ENCODE measurements at regions not wholly inside any gene's neighbourhood (a gene's known extent, or its start where the extent isn't known, plus 50 kb on each side); places are given as distances from the start of the nearest gene placed in this dataset.

GRCh38 chr2:128564551-128564950 lies 245.9 kb upstream of the HS6ST1 start:
- peak; percentile 3 to 73 for DNase-seq (ENCODE audit: low spot score in 2 of 2)
- 84 to 90% methylated on average over 6 of the region's 6 CpGs for WGBS, 2 donors
- no peak overlapping the region for H3K4me3 ChIP-seq (ENCODE audit: low read depth, poor library complexity, severe bottlenecking)
- TF ChIP-seq CTCF (IDR thresholded peaks at IDR 0.05) = no peak
- intact Hi-C loops (cut with DNase I; ENCODE audit: low total_unique reads) = no loop called here

- intact Hi-C loops (cut with DNase I; ENCODE audit: low total_unique reads) = no loop called here
- H3K4me3 ChIP-seq (ENCODE audit: low read depth, poor library complexity, severe bottlenecking) = no peak overlapping the region
- WGBS, 2 donors = 91 to 94% methylated on average over 4 of the region's 4 CpGs
- TF ChIP-seq POLR2A (IDR thresholded peaks at IDR 0.05) (no peak), CTCF (IDR thresholded peaks at IDR 0.05) (no peak)
- no peak for DNase-seq (ENCODE audit: low spot score in 2 of 2)
These were observed 246.8 kb upstream of the HS6ST1 start for GRCh38 chr2:128565441-128565840.

GRCh38 chr2:128566671-128567070 lies 248.0 kb upstream of the HS6ST1 start:
- no peak overlapping the region for H3K4me3 ChIP-seq (ENCODE audit: low read depth, poor library complexity, severe bottlenecking)
- TF ChIP-seq CTCF (IDR thresholded peaks at IDR 0.05) (no peak), POLR2A (IDR thresholded peaks at IDR 0.05) (no peak)
- no peak for DNase-seq (ENCODE audit: low spot score in 2 of 2)
- intact Hi-C loops (cut with DNase I; ENCODE audit: low total_unique reads) = no loop called here
- WGBS, 2 donors = 87 to 93% methylated on average over 1 of the region's 1 CpG

DNA sequence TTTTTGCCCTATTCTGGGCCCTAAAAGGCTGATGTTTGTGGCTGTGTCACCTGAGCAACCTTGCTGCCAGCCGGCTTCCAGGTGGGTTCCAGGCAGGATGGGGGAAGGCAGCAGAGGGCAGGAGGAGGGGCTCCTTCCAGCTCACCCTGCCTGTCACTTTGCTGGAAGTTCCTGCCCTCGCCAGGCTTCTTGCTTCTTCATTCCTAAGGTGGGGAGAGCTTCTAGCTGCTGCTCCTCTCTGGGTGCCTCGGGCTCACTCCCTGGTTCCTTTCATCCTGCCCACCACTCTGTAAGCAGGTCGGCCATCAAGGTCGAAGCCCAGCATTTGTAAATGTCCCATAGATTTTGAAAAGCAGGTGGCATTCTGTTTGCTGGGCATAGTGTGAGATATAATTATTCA lies 249.4 kb upstream of the HS6ST1 start:
- intact Hi-C loops (cut with DNase I; ENCODE audit: low total_unique reads) = no loop called here
- no peak overlapping the region for H3K4me3 ChIP-seq (ENCODE audit: low read depth, poor library complexity, severe bottlenecking)
- TF ChIP-seq CTCF (IDR thresholded peaks at IDR 0.05) = no peak
- TF ChIP-seq POLR2A (IDR thresholded peaks at IDR 0.05) = no peak
- WGBS, 2 donors = 84 to 85% methylated on average over 5 of the region's 5 CpGs
- peak in 1 of 2 donors; percentile 45 for DNase-seq (ENCODE audit: low spot score in 2 of 2)

GRCh38 chr2:128573116-128573515 lies 254.4 kb upstream of the HS6ST1 start:
- H3K4me3 ChIP-seq (ENCODE audit: low read depth, poor library complexity, severe bottlenecking) = no peak overlapping the region
- 88 to 89% methylated on average over 7 of the region's 7 CpGs for WGBS, 2 donors
- peak in 1 of 2 donors; percentile 48 for DNase-seq (ENCODE audit: low spot score in 2 of 2)
- TF ChIP-seq CTCF (IDR thresholded peaks at IDR 0.05) (no peak), POLR2A (IDR thresholded peaks at IDR 0.05) (no peak)
- intact Hi-C loops (cut with DNase I; ENCODE audit: low total_unique reads) = no loop called here

DNA sequence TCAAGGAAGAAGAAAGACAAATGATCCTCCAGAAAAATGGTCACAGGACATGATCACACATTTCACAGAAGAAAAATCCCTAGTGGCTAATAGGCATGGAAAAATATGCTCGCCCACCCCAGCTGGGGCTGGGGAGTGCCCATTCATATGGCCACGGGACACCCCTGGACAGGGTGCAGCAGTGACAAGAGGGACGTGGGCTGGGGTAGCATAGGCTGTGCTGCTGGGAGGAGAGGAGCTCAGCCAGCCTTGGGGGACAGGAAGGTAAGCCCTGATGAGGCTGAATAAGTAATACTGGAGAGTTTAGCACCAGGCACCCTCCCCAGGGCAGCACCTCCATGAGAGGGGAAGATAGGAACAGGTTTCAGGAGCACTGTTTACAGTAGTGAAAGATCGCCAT lies 254.9 kb upstream of the HS6ST1 start:
- WGBS, 2 donors = 92 to 94% methylated on average over 4 of the region's 4 CpGs
- no peak overlapping the region for H3K4me3 ChIP-seq (ENCODE audit: low read depth, poor library complexity, severe bottlenecking)
- intact Hi-C loops (cut with DNase I; ENCODE audit: low total_unique reads) = no loop called here
- TF ChIP-seq POLR2A (IDR thresholded peaks at IDR 0.05) = no peak
- no peak for TF ChIP-seq CTCF (IDR thresholded peaks at IDR 0.05)
- DNase-seq (ENCODE audit: low spot score in 2 of 2) = peak in 1 of 2 donors; percentile 61

Measured in lower leg skin (tissue), 4 donors.